Chondrocyte (in vitro differentiated cells): ENCODE measurements at regions not wholly inside any gene's neighbourhood (a gene's known extent, or its start where the extent isn't known, plus 50 kb on each side); places are given as distances from the start of the nearest gene placed in this dataset.

Experiments
- DNase-seq: peaks from one replicate; pipeline ENCODE4 v3.0.0; 2021; ENCODE audit warnings: mixed read lengths, low spot score
- H3K27ac Mint-ChIP-seq: one replicate; pipeline ENCODE4 v1.8.0; 2021; ENCODE audit warnings: mild to moderate bottlenecking, moderate library complexity, mixed read lengths; ENCODE audit not compliant: unreplicated experiment
- H3K27me3 Mint-ChIP-seq: 2 replicates; pipeline ENCODE4 v1.8.0; 2021; ENCODE audit warnings: low read depth, mixed read lengths
- H3K36me3 Mint-ChIP-seq: 2 replicates; pipeline ENCODE4 v1.8.0; 2021; ENCODE audit warnings: low read depth, mixed read lengths
- H3K4me1 Mint-ChIP-seq: 2 replicates; pipeline ENCODE4 v1.8.0; 2021; ENCODE audit warnings: low read depth, mild to moderate bottlenecking, mixed read lengths
- H3K4me3 Mint-ChIP-seq: one replicate; pipeline ENCODE4 v1.8.0; 2021; ENCODE audit warnings: mild to moderate bottlenecking, moderate library complexity, mixed read lengths; ENCODE audit not compliant: unreplicated experiment
- H3K9me3 Mint-ChIP-seq: 2 replicates; pipeline ENCODE4 v1.8.0; 2021; ENCODE audit warnings: low read depth, mixed read lengths
- CTCF ChIP-seq: fragments of 200-600 bp; sonication (generic); IDR thresholded peaks from 2 replicates; pipeline ENCODE4 v1.5.0; 2021; ENCODE audit warnings: antibody characterized with exemption, mild to moderate bottlenecking, moderate library complexity

GRCh38 chr11:21895686-21896085 lies 297.2 kb upstream of the ANO5 start:
- H3K27me3 Mint-ChIP-seq: peaks cover 2% of the 10 kb centered on the region
- no peaks in the 10 kb centered on the region for H3K9me3 Mint-ChIP-seq
- no peak for DNase-seq
- no peak overlapping the region for H3K27ac Mint-ChIP-seq
- no peaks in the 10 kb centered on the region for H3K36me3 Mint-ChIP-seq
- no peak overlapping the region for H3K4me3 Mint-ChIP-seq
- no peak for TF ChIP-seq CTCF
- no peaks in the 10 kb centered on the region for H3K4me1 Mint-ChIP-seq

- Mint-ChIP-seq H3K9me3 (no peaks in the 10 kb centered on the region), H3K4me1 (no peaks in the 10 kb centered on the region), H3K36me3 (no peaks in the 10 kb centered on the region), H3K27ac (no peak overlapping the region), H3K4me3 (no peak overlapping the region), H3K27me3 (peaks cover 2% of the 10 kb centered on the region)
- TF ChIP-seq CTCF: no peak
- no peak for DNase-seq
These were observed 296.7 kb upstream of the ANO5 start for GRCh38 chr11:21896216-21896615.

- Mint-ChIP-seq H3K27me3 (peaks cover 2% of the 10 kb centered on the region), H3K36me3 (no peaks in the 10 kb centered on the region), H3K4me1 (no peaks in the 10 kb centered on the region), H3K4me3 (no peak overlapping the region), H3K27ac (no peak overlapping the region), H3K9me3 (no peaks in the 10 kb centered on the region)
- no peak for DNase-seq
- no peak for TF ChIP-seq CTCF
These were observed 295.9 kb upstream of the ANO5 start for GRCh38 chr11:21896746-21897602.

- no peaks in the 10 kb centered on the region for H3K4me1 Mint-ChIP-seq
- H3K9me3 Mint-ChIP-seq: no peaks in the 10 kb centered on the region
These were observed 295.1 kb upstream of the ANO5 start for GRCh38 chr11:21897752-21898151.

GRCh38 chr11:21908211-21908610 lies 284.7 kb upstream of the ANO5 start:
- Mint-ChIP-seq H3K4me3 (no peak overlapping the region), H3K27me3 (no peaks in the 10 kb centered on the region), H3K36me3 (no peaks in the 10 kb centered on the region), H3K9me3 (no peaks in the 10 kb centered on the region), H3K4me1 (no peaks in the 10 kb centered on the region), H3K27ac (no peak overlapping the region)
- DNase-seq: no peak
- no peak for TF ChIP-seq CTCF

More at GRCh38 chr11:21897752-21898151, 295.1 kb upstream of the ANO5 start:
- Mint-ChIP-seq H3K36me3 (no peaks in the 10 kb centered on the region), H3K4me3 (no peak overlapping the region), H3K27ac (no peak overlapping the region), H3K27me3 (peaks cover 2% of the 10 kb centered on the region)
- DNase-seq: no peak
- TF ChIP-seq CTCF: no peak
